Transverse colon (tissue), 4 donors: ENCODE measurements at regions not wholly inside any gene's neighbourhood (a gene's known extent, or its start where the extent isn't known, plus 50 kb on each side); places are given as distances from the start of the nearest gene placed in this dataset.

ENCODE experiments used
- DNase-seq: peaks from one replicate; pipeline ENCODE4 v3.0.0-alpha.2; 2019
- H3K27ac ChIP-seq, 4 donors: fragments of 200-600 bp; sonication (generic); 2 replicates each; pipeline ENCODE4 v1.5.1; 2016 to 2018; ENCODE audit warnings: inconsistent platforms in 4 of 4
- H3K27me3 ChIP-seq: fragments of 200-600 bp; sonication (generic); 2 replicates; pipeline ENCODE4 v1.5.1; 2017; ENCODE audit warnings: inconsistent platforms
- H3K36me3 ChIP-seq, 4 donors: fragments of 200-600 bp; sonication (generic); 2 replicates each; pipeline ENCODE4 v1.5.1; 2017 to 2019; ENCODE audit warnings: inconsistent platforms in 4 of 4
- H3K4me1 ChIP-seq, 4 donors: fragments of 200-600 bp; sonication (generic); 2 replicates each; pipeline ENCODE4 v1.5.1; 2017 to 2020; ENCODE audit warnings: inconsistent platforms in 4 of 4
- H3K4me3 ChIP-seq, 4 donors: fragments of 200-600 bp; sonication (generic); 1 replicate in 1 of 4; 2 replicates in 3 of 4; pipeline versions ENCODE4 v1.5.1 to v1.6.1; 2017 to 2019; ENCODE audit warnings: inconsistent platforms in 4 of 4
- H3K9me3 ChIP-seq, 2 donors: fragments of 200-600 bp; sonication (generic); 2 replicates each; pipeline ENCODE4 v1.5.1; 2017 to 2019; ENCODE audit warnings: inconsistent platforms in 2 of 2
- CTCF ChIP-seq, 5 experiments: fragments of 200-600 bp in 3 of 5; fragments of 450-650 bp in 2 of 5; sonication (generic) in 3 of 5; IDR thresholded peaks; 1 replicate in 2 of 5; 2 replicates in 3 of 5; pipeline ENCODE4 v1.5.1; 2016 to 2017; ENCODE audit warnings: antibody characterized with exemption in 5 of 5, inconsistent platforms in 3 of 5, mild to moderate bottlenecking in 2 of 5, moderate library complexity in 1 of 5
- EP300 ChIP-seq: sonication (generic); formaldehyde crosslinking; IDR thresholded peaks from one replicate; pipeline ENCODE4 v1.6.1; 2017; ENCODE audit warnings: antibody characterized with exemption, low read depth
- POLR2A ChIP-seq: fragments of 450-650 bp; IDR thresholded peaks from one replicate; pipeline ENCODE4 v1.6.1; 2016; ENCODE audit warnings: antibody characterized with exemption, mild to moderate bottlenecking, moderate library complexity
- POLR2AphosphoS5 ChIP-seq, 3 donors: sonication (generic); formaldehyde crosslinking; IDR thresholded peaks; one replicate each; pipeline ENCODE4 v1.6.1; 2016; ENCODE audit warnings: antibody characterized with exemption in 3 of 3
- WGBS, 2 donors: methylation state at CpG; one replicate each; pipeline ENCODE4 v1.1.5; 2018; ENCODE audit warnings: low coverage in 1 of 2; 5-methylcytosine and 5-hydroxymethylcytosine counted together
- in situ Hi-C, 4 donors: fragments of 200-750 bp; cut with MboI; loops; one replicate each; pipeline versions ENCODE4 v1.15.0 to v1.15.1; 2017; ENCODE audit warnings: low sequenced_read_pairs in 3 of 4, low pct_ligation_motif_present in 1 of 4, low pct_unique_long_range_greater_than_20kb in 1 of 4
- intact Hi-C: fragments of 100-400 bp; cut with DNase I; formaldehyde crosslinking; loops from one replicate; pipeline ENCODE4 v1.15.1; 2023; ENCODE audit warnings: low total_unique reads

- in situ Hi-C loops (loop anchor here in 1 of 4 donors (25.0 kb wide), 1 partner anchor 912 kb away; no protein-coding TSS in a partner anchor), intact Hi-C loops (no loop called here)
- no peak for DNase-seq
- no peaks in the 10 kb centered on the region for H3K27me3 ChIP-seq
- H3K4me1 ChIP-seq, result peaks cover 0 to 5% (median 0%) of the 10 kb centered on the region in 4 donors
- no peak overlapping the region for H3K4me3 ChIP-seq
- H3K9me3 ChIP-seq, result no peaks in the 10 kb centered on the region
- TF ChIP-seq POLR2AphosphoS5 (IDR thresholded peaks at IDR 0.05), result no peak
- no peak for TF ChIP-seq CTCF (IDR thresholded peaks at IDR 0.05)
- no peak for TF ChIP-seq EP300
- no peak for TF ChIP-seq POLR2A
- H3K27ac ChIP-seq, result no peak overlapping the region
- H3K36me3 ChIP-seq, result no peaks in the 10 kb centered on the region
- WGBS, 2 donors, result 78 to 83% methylated on average over 4 of the region's 4 CpGs
Observed at GRCh38 chr2:147649286-147649685, 195.5 kb upstream of the ACVR2A start.

GRCh38 chr2:147648471-147648870 lies 196.4 kb upstream of the ACVR2A start:
- Histone ChIP-seq H3K27ac (no peak overlapping the region), H3K9me3 (no peaks in the 10 kb centered on the region), H3K4me3 (no peak overlapping the region), H3K4me1 (peaks cover 0 to 5% (median 0%) of the 10 kb centered on the region in 4 donors), H3K27me3 (no peaks in the 10 kb centered on the region), H3K36me3 (no peaks in the 10 kb centered on the region)
- in situ Hi-C loops, result loop anchor here in 1 of 4 donors (25.0 kb wide), 1 partner anchor 911 kb away; no protein-coding TSS in a partner anchor
- intact Hi-C loops, result no loop called here
- WGBS, 2 donors, result 40 to 58% methylated on average over 3 of the region's 3 CpGs
- no peak for DNase-seq
- TF ChIP-seq POLR2A (no peak), POLR2AphosphoS5 (IDR thresholded peaks at IDR 0.05) (no peak), EP300 (no peak), CTCF (IDR thresholded peaks at IDR 0.05) (no peak)

GRCh38 chr2:147647816-147648215 lies 197.0 kb upstream of the ACVR2A start:
- no peaks in the 10 kb centered on the region for H3K9me3 ChIP-seq
- H3K27ac ChIP-seq, result no peak overlapping the region
- intact Hi-C loops (no loop called here), in situ Hi-C loops (loop anchor here in 1 of 4 donors (25.0 kb wide), 1 partner anchor 911 kb away; no protein-coding TSS in a partner anchor)
- TF ChIP-seq EP300, result no peak
- no peak for TF ChIP-seq POLR2AphosphoS5 (IDR thresholded peaks at IDR 0.05)
- no peak for TF ChIP-seq CTCF (IDR thresholded peaks at IDR 0.05)
- no peak for TF ChIP-seq POLR2A
- no peak overlapping the region for H3K4me3 ChIP-seq
- H3K27me3 ChIP-seq, result no peaks in the 10 kb centered on the region
- WGBS, 2 donors, result 87 to 90% methylated on average over 3 of the region's 3 CpGs
- no peak for DNase-seq
- H3K4me1 ChIP-seq, result peaks cover 0 to 5% (median 0%) of the 10 kb centered on the region in 4 donors
- no peaks in the 10 kb centered on the region for H3K36me3 ChIP-seq

- in situ Hi-C loops, result loop anchor here in 1 of 4 donors (25.0 kb wide), 1 partner anchor 910 kb away; no protein-coding TSS in a partner anchor
- Histone ChIP-seq H3K27me3 (no peaks in the 10 kb centered on the region), H3K36me3 (no peaks in the 10 kb centered on the region), H3K9me3 (no peaks in the 10 kb centered on the region), H3K4me1 (peaks cover 0 to 5% (median 0%) of the 10 kb centered on the region in 4 donors), H3K27ac (no peak overlapping the region), H3K4me3 (no peak overlapping the region)
- TF ChIP-seq POLR2A (no peak), CTCF (IDR thresholded peaks at IDR 0.05) (no peak), EP300 (no peak), POLR2AphosphoS5 (IDR thresholded peaks at IDR 0.05) (no peak)
- no peak for DNase-seq
- 78 to 83% methylated on average over 6 to 7 of the region's 7 CpGs for WGBS, 2 donors
- intact Hi-C loops, result no loop called here
Observed at GRCh38 chr2:147646818-147647468, 197.9 kb upstream of the ACVR2A start.
